HG02852 (cell line): ENCODE measurements at regions not wholly inside any gene's neighbourhood (a gene's known extent, or its start where the extent isn't known, plus 50 kb on each side); places are given as distances from the start of the nearest gene placed in this dataset.

Experiments used
- ATAC-seq: cut with Tn5 transposase; IDR thresholded peaks from one replicate; pipeline ENCODE4 v1.9.1; 2021; ENCODE audit warnings: mild to moderate bottlenecking, moderate library complexity; ENCODE audit not compliant: unreplicated experiment

GRCh38 chr1:175865041-175865766 lies 121.8 kb upstream of the TNR start:
- no peak for ATAC-seq

- no peak for ATAC-seq
These were observed 121.2 kb upstream of the TNR start for GRCh38 chr1:175864625-175865024.

DNA sequence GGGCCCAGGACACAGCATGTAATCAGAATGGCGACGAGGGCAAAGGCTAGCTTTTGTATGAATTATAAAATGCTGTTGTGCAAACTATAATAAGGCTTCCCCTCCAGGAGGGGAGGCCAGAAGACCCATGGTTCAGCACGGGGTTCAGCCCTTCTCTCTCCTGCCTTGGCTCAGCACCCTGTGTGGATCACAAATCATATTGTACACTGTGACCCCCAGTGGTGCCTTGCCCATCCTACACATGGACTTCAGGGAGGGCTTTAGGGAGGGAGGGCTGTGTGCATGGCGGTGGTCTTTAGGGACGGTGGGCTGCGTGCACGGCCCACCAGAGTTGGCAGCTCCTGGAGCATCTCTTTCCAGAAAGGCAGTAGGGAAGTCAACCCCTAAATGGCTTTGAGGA lies 120.8 kb upstream of the TNR start:
- ATAC-seq, result no peak

DNA sequence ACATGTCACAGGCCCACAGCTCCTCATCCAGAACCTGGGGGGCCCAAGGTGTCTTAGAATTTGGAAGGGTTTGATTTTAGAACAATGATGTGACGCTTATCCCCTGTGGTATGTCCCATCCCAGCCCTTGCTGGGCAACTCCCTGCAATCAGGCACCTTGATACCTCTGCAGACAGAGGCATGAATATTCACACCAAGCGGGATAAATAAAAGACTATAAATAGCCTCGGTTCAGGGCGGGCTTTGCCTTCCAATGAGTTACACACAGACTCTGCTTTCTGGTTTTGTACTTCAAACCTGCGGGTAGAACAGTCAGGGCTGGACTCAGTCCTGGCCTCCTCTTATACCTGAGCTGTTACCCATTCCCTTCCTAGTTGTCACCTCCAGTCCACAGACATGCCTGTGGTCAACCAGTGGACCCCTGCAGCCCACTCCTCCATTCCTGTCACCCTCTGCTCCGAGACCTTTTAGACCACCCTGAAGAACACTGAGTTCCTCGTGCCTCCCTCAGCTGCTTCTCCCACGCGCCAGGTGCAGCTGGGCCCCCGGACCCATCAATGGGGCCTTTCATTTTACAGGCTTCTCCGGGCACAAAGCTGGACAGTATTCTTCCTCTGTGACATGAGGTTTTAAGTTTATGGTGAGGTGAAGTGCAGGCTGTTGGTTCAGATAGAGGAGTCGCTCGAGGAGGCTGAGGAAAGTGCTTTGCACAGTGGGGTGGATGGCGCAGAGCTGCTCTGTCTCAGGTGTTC lies 120.1 kb upstream of the TNR start:
- ATAC-seq, result no peak

GRCh38 chr1:175862408-175862807 lies 119.0 kb upstream of the TNR start:
- ATAC-seq, result no peak

- ATAC-seq, result no peak
These were observed 118.4 kb upstream of the TNR start for GRCh38 chr1:175861626-175862367.

DNA sequence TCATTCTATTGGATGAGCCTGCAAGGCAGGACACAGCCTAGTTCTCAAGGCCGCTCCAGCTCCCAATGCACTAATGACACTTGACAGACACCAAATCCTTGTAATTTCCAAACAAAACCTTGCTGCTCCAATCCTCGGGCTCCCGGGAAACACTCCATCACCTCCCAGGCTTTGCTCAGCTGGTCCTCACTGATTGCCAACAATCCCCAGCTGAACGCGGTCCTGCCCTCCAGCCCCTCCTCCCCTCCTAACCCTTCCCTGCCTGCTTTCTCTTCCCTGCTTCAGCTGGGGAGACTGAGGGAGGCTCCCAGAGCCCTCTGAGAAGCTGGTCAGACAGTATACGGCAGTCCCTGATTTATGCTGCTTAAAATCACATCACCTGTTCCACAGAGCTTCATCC lies 114.4 kb upstream of the TNR start:
- ATAC-seq, result no peak

DNA sequence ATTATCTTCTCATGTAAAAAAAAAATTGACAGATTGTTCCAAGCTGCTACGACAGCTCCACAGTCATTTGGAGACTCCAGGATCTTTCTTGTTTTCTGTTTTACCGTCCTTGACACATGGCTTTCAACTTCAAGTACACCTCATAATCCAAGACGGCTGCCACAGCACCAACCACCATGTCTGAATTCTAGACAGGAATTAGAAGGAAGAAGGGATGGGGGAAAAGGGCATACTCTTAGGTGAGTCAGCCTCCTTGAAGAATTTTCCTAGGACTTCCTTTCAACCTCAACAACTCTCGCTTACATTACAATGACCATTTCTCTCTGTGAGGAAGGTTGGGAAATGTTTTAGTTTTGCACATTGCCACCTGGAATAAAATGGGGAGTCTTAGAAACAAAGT lies 110.3 kb upstream of the TNR start:
- ATAC-seq, result no peak

GRCh38 chr1:175851749-175852148 lies 108.4 kb upstream of the TNR start:
- no peak for ATAC-seq

GRCh38 chr1:175848329-175848728 lies 104.9 kb upstream of the TNR start:
- no peak for ATAC-seq

- ATAC-seq, result no peak
These were observed 102.6 kb upstream of the TNR start for GRCh38 chr1:175845985-175846384.

DNA sequence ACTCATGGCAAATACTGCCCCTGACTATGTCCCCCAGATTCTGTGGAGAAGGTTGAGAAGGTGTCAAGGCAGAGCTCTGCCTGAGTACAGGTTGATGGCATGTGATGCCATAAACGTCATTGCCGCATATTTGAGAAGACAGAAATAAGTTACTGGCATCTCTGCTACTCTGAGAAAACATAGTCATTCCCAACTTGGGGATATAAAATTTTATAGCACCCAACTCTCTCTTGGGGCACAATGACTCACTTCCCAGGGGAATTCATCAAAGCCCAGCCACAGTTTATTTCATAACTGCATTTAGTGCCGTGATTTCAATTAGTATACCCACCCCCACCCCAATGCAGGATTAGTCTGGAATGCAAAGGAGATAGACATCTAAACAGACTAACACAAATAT lies 101.9 kb upstream of the TNR start:
- no peak for ATAC-seq

GRCh38 chr1:175844877-175845276 lies 101.5 kb upstream of the TNR start:
- no peak for ATAC-seq

DNA sequence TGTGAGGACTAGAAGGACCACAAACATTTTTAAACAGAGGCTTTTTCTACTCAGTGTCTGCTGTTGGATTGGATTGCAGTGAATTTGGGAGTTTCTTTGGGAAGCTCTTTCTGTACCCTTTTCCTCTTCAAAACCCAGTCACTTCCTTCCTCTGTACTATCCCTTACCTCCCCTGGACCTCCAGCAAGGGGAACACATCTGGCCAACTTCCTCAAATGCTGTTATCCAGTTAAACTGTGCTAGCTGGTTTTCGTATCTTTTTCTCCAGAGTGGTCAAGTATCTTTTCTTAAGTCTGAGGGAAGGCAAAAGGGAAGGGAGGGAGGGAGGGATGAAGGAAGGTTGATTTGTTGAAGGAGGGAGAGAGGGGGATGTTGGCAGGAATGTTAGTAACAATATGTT lies 99.2 kb upstream of the TNR start:
- ATAC-seq, result no peak

DNA sequence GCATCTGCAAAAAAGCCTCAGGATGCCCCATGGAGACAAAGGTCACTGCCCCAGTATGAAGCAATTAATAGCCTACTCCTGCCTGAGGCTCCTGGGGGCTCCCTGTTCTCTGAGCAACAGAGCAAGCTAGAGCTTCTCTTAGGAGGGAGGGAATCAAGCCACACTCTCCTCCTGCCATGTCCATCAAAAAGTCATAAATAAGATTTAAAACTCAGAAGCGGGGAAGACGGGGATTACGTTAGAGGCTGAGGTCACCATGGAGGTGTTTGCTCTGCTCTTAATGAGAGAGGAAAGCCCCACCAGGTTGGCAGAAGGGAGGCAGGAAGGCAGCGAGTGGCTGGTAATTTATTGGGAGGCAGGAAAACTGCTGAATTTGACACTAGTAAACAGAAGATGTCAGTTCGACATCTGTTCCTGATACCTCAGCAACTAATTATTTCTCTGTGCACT lies 98.4 kb upstream of the TNR start:
- ATAC-seq, result no peak

GRCh38 chr1:175840787-175841186 lies 97.4 kb upstream of the TNR start:
- no peak for ATAC-seq

DNA sequence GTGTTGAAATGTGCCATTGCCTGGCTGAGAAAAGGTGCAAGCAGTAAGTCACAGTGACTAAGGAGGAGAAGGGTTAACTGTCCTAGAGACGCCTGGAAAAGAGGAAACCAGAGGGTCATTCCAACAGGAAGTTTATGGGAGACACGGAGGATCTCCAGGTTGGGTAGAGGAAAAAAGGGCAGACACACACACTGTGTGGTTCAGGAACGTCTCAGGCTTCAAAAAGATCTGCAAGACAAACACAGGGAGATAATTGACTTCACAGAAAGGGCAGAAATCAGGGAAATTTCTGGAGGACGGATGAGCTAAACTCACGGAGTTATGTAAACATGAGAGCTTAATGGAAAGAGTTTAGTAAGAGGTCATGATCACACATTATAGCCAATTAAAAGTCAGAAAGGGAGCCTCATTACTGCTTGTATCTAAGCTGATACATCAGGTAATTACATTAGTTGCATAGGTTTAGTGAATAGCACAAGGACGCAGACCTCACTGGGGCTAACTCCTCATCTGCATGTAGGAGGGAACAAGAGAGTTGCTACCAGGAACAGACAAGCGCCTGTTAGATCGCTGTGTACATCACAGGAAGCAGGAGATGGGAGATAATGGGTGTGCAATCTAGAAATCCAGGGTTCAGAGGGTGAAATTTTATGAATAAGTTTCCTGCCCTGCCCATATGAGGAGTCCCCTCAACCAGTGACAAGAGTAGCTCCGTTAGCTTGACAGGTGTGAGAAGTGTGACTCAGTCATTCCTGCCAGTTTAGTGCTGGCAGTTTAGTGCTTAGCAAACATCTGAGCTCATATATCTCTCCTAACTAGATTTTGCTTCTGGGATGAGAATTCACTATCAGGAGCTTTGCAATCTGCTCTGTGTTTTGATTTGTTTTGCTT lies 96.6 kb upstream of the TNR start:
- no peak for ATAC-seq

GRCh38 chr1:175834597-175834996 lies 91.2 kb upstream of the TNR start:
- no peak for ATAC-seq

GRCh38 chr1:175833951-175834350 lies 90.6 kb upstream of the TNR start:
- ATAC-seq, result no peak

- ATAC-seq, result no peak
These were observed 90.1 kb upstream of the TNR start for GRCh38 chr1:175833502-175833901.

- no peak for ATAC-seq
These were observed 87.1 kb upstream of the TNR start for GRCh38 chr1:175830500-175830899.
